Astrocyte (in vitro differentiated cells and primary cell): ENCODE measurements at regions not wholly inside any gene's neighbourhood (a gene's known extent, or its start where the extent isn't known, plus 50 kb on each side); places are given as distances from the start of the nearest gene placed in this dataset.

Experiments
- EZH2 ChIP-seq: IDR thresholded peaks from 2 replicates; pipeline ENCODE4 v1.6.1; 2012; ENCODE audit warnings: mild to moderate bottlenecking, low read length, inconsistent platforms; ENCODE audit not compliant: insufficient read depth
- TF ChIP-seq, protein P1 (sequence below): IDR thresholded peaks from 2 replicates; pipeline ENCODE4 v1.5.1; 2011; ENCODE audit warnings: low read depth, mild to moderate bottlenecking, inconsistent platforms, low read length, moderate library complexity; ENCODE audit not compliant: insufficient read depth

DNA sequence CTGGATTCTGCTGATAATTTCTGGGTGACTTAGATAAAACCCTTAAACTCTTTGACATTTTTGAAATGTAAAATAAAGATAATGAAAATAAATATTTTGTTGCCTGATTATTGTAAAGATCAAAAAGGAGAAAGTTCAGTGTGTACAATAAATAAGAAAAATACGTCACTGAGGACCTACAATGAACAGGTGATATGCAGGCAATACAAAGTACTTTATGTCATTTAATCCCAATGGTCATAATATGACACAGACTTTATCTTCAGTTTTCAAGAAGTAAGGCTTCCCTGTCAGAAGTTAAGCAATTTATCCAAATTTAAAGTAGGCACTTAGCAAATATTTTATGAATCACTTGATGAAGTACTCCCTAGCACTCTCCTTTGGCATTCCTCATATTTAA lies 532.8 kb downstream of the GBA3 start:
- TF ChIP-seq EZH2: no peak
- TF ChIP-seq, protein P1, sequence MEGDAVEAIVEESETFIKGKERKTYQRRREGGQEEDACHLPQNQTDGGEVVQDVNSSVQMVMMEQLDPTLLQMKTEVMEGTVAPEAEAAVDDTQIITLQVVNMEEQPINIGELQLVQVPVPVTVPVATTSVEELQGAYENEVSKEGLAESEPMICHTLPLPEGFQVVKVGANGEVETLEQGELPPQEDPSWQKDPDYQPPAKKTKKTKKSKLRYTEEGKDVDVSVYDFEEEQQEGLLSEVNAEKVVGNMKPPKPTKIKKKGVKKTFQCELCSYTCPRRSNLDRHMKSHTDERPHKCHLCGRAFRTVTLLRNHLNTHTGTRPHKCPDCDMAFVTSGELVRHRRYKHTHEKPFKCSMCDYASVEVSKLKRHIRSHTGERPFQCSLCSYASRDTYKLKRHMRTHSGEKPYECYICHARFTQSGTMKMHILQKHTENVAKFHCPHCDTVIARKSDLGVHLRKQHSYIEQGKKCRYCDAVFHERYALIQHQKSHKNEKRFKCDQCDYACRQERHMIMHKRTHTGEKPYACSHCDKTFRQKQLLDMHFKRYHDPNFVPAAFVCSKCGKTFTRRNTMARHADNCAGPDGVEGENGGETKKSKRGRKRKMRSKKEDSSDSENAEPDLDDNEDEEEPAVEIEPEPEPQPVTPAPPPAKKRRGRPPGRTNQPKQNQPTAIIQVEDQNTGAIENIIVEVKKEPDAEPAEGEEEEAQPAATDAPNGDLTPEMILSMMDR: no peak
